ENCODE measurements at regions not wholly inside any gene's neighbourhood (a gene's known extent, or its start where the extent isn't known, plus 50 kb on each side); places are given as distances from the start of the nearest gene placed in this dataset.

- Histone ChIP-seq H3K23me2 (ENCODE audit: insufficient read length, low read depth, low read length, poor library complexity, severe bottlenecking) (no peaks in the 10 kb centered on the region), H2BK20ac (ENCODE audit: low read depth, low read length, poor library complexity, severe bottlenecking) (no peak overlapping the region), H3K27me3 (ENCODE audit: insufficient read depth, low read length) (no peaks in the 10 kb centered on the region), H3K27ac (ENCODE audit: insufficient read length, low read depth, low read length) (no peak overlapping the region), H3K79me1 (ENCODE audit: insufficient read depth, low read depth, low read length, poor library complexity, severe bottlenecking) (no peaks in the 10 kb centered on the region), H2BK12ac (ENCODE audit: insufficient read length, low read depth, low read length) (no peak overlapping the region), H3K4me2 (ENCODE audit: insufficient read depth, insufficient read length, low read length) (no peak overlapping the region), H4K91ac (ENCODE audit: insufficient read length, low read depth, low read length) (no peak overlapping the region), H2BK120ac (ENCODE audit: low read depth, low read length, poor library complexity, severe bottlenecking) (no peak overlapping the region), H2AK5ac (ENCODE audit: insufficient read length, low read length) (no peak overlapping the region), H3K4ac (ENCODE audit: low read depth, low read length) (no peak overlapping the region), H2AFZ (ENCODE audit: low read length) (no peak overlapping the region), H2BK5ac (ENCODE audit: insufficient read length, low read length) (no peak overlapping the region), H3K56ac (ENCODE audit: insufficient read length, low read depth, low read length) (no peak overlapping the region), H4K20me1 (ENCODE audit: control insufficient read depth, insufficient read depth, insufficient read length) (no peaks in the 10 kb centered on the region), H4K5ac (ENCODE audit: insufficient read length, low read depth, low read length) (no peak overlapping the region), H3K18ac (ENCODE audit: insufficient read length, low read depth, low read length) (no peak overlapping the region), H3K9ac (ENCODE audit: extremely low read depth, insufficient read length, low read length) (no peak overlapping the region), H3K9me3 (ENCODE audit: control insufficient read depth, low read depth, low read length) (no peaks in the 10 kb centered on the region), H3T11ph (ENCODE audit: low read length) (no peak overlapping the region), H4K8ac (replicated peaks; ENCODE audit: insufficient read length, low read depth, low read length) (no peak overlapping the region), H3K23ac (ENCODE audit: insufficient read length, low read depth, low read length) (no peak overlapping the region), H2BK15ac (ENCODE audit: low read depth, low read length) (no peak overlapping the region), H3K4me1 (ENCODE audit: insufficient read depth, low read length) (no peaks in the 10 kb centered on the region), H3K79me2 (ENCODE audit: insufficient read depth, low read length) (no peaks in the 10 kb centered on the region), H3K14ac (ENCODE audit: insufficient read depth, low read length) (no peak overlapping the region)
- DNase-seq = no peak
- Mint-ChIP-seq H3K4me3 (no peak overlapping the region), H3K27ac (no peak overlapping the region), H3K36me3 (ENCODE audit: insufficient read depth in 1 of 3, low read depth in 3 of 3) (peaks cover 2 to 15% (median 3%) of the 10 kb centered on the region in 3 experiments; a peak in 6 of 7 replicates), H3K27me3 (ENCODE audit: low read depth) (no peaks in the 10 kb centered on the region), H3K4me1 (no peaks in the 10 kb centered on the region), H3K9me3 (peaks cover 10 to 13% of the 10 kb centered on the region in 2 experiments; a peak in 4 of 5 replicates)
- TF ChIP-seq CTCF (conservative IDR thresholded peaks at IDR 0.05) = no peak
- no CpG with 5 or more reads among the region's 1 CpG for WGBS (ENCODE audit: extremely low coverage, insufficient read length, low lambda C conversion rate)
Observed at GRCh38 chr5:103962023-103962422, 399.4 kb upstream of the NUDT12 start.
